ENCODE measurements at regions not wholly inside any gene's neighbourhood (a gene's known extent, or its start where the extent isn't known, plus 50 kb on each side); places are given as distances from the start of the nearest gene placed in this dataset.

DNA sequence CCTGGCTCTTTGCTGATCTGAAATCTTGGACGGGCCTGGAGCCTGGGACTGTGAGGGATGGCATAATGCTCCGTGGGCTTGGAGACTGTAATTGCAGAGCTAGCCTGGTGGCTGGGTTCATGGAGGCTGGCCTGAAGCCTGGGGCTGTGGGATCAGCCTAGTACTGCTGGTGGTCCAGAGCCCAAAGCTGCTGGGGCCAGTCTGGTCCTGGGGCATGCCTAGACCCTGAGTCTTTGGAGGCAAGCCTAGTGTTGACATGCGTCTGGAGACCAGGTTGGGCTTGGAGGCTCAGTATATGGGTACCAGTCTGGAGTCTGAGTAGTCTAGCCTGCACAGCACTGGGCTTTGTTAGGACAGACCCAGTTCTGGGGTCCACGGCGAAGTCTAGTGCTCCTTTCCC is 172.0 kb upstream of the ZC4H2 start:
- Histone ChIP-seq H3K18ac (ENCODE audit: low read depth in 1 of 2, low read length in 2 of 2) (no peak overlapping the region), H3K4ac (ENCODE audit: low read depth in 1 of 2, low read length in 2 of 2) (no peak overlapping the region), H3K27ac (ENCODE audit: low read length, poor library complexity, severe bottlenecking) (no peak overlapping the region), H4K91ac (ENCODE audit: low read length) (no peak overlapping the region), H4K8ac (ENCODE audit: low read length) (no peak overlapping the region), H2AFZ (ENCODE audit: low read depth, low read length) (no peak overlapping the region), H3K9ac (ENCODE audit: low read length) (no peak overlapping the region), H2BK5ac (ENCODE audit: low read depth, low read length, poor library complexity, severe bottlenecking) (no peak overlapping the region), H2AK5ac (ENCODE audit: low read length, severe bottlenecking) (no peak overlapping the region), H2BK120ac (ENCODE audit: low read depth, low read length) (no peak overlapping the region), H3K4me1 (ENCODE audit: control insufficient read depth, insufficient read depth, low read depth, low read length) (no peaks in the 10 kb centered on the region), H2BK15ac (ENCODE audit: low read depth, poor library complexity, severe bottlenecking) (no peak overlapping the region), H3K4me3 (ENCODE audit: insufficient read depth in 1 of 2, low read depth in 1 of 2, low read length in 2 of 2) (no peak overlapping the region), H2BK12ac (ENCODE audit: low read length in 2 of 2) (no peak overlapping the region), H3K79me1 (replicated peaks; ENCODE audit: low read length, poor library complexity, severe bottlenecking) (no peaks in the 10 kb centered on the region), H3K27me3 (ENCODE audit: control insufficient read depth in 1 of 2, insufficient read depth in 1 of 2, low read length in 2 of 2) (no peaks in the 10 kb centered on the region), H3K14ac (ENCODE audit: low read length in 2 of 2) (no peak overlapping the region), H3K4me2 (ENCODE audit: low read length, poor library complexity, severe bottlenecking) (no peak overlapping the region), H3K36me3 (ENCODE audit: control insufficient read depth in 1 of 2, insufficient read depth in 2 of 2, low read depth in 1 of 2, low read length in 2 of 2) (no peaks in the 10 kb centered on the region), H3K9me3 (ENCODE audit: control insufficient read depth, low read length) (peaks cover 28% of the 10 kb centered on the region), H3K23ac (ENCODE audit: low read length in 2 of 2) (no peak overlapping the region)
- WGBS = 73% methylated on average over 2 of the region's 5 CpGs
- no peak for DNase-seq

DNA sequence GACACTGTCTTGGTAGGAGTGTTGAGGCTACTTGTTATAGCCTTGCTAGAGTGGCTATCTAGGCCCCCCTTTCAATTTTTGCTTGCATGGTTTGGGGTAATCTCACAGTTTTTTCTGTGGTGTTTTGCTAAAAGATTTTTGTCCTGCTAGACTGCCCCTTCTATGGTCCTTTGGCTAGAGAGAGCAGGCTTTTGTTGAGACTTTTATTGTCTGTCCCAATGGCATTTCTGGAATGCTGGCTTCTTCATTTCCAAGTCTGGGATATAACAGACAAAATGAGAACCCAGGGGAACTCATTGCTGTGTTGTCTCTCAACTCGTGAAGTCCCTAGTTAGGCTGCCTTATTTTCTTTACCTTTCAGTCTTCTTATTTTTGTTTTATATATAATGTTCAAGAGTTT is 160.2 kb upstream of the ZC4H2 start:
- Histone ChIP-seq H4K91ac (ENCODE audit: low read length) (no peak overlapping the region), H2AFZ (ENCODE audit: low read depth, low read length) (no peak overlapping the region), H3K4me1 (ENCODE audit: control insufficient read depth, insufficient read depth, low read depth, low read length) (no peaks in the 10 kb centered on the region), H3K4me3 (ENCODE audit: insufficient read depth in 1 of 2, low read depth in 1 of 2, low read length in 2 of 2) (no peak overlapping the region), H3K4ac (ENCODE audit: low read depth in 1 of 2, low read length in 2 of 2) (no peak overlapping the region), H2BK5ac (ENCODE audit: low read depth, low read length, poor library complexity, severe bottlenecking) (no peak overlapping the region), H4K8ac (ENCODE audit: low read length) (no peak overlapping the region), H2BK12ac (ENCODE audit: low read length in 2 of 2) (no peak overlapping the region), H3K23ac (ENCODE audit: low read length in 2 of 2) (no peak overlapping the region), H3K36me3 (ENCODE audit: control insufficient read depth in 1 of 2, insufficient read depth in 2 of 2, low read depth in 1 of 2, low read length in 2 of 2) (no peaks in the 10 kb centered on the region), H2BK15ac (ENCODE audit: low read depth, poor library complexity, severe bottlenecking) (no peak overlapping the region), H3K9me3 (ENCODE audit: control insufficient read depth, low read length) (peaks cover 10% of the 10 kb centered on the region), H2AK5ac (ENCODE audit: low read length, severe bottlenecking) (no peak overlapping the region), H3K79me1 (replicated peaks; ENCODE audit: low read length, poor library complexity, severe bottlenecking) (no peaks in the 10 kb centered on the region), H3K18ac (ENCODE audit: low read depth in 1 of 2, low read length in 2 of 2) (no peak overlapping the region), H3K27me3 (ENCODE audit: control insufficient read depth in 1 of 2, insufficient read depth in 1 of 2, low read length in 2 of 2) (no peaks in the 10 kb centered on the region), H3K27ac (ENCODE audit: low read length, poor library complexity, severe bottlenecking) (no peak overlapping the region), H3K9ac (ENCODE audit: low read length) (no peak overlapping the region), H2BK120ac (ENCODE audit: low read depth, low read length) (no peak overlapping the region), H3K14ac (ENCODE audit: low read length in 2 of 2) (no peak overlapping the region), H3K4me2 (ENCODE audit: low read length, poor library complexity, severe bottlenecking) (no peak overlapping the region)
- DNase-seq = no peak
- no CpG with 5 or more reads among the region's 1 CpG for WGBS

DNA sequence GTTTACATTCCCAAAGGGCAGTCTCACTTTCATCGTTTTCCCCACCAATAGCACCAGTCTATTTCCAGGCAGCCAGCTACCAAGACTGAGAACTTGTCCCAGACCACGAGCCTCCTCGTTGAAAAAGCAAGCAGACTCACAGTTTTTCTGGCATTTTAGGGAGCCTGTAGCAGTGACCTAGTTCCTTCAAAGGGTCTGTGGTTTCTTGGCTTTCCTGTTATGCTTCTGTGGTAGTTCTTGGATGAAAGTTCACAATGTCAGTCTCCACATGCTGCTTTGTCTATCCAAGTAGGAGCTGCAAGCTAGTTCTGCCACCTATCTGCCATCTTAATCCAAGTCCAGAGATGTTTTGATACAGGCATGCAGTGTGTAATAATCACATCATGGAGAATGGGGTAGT is 151.6 kb upstream of the ZC4H2 start:
- Histone ChIP-seq H3K14ac (ENCODE audit: low read length in 2 of 2) (no peak overlapping the region), H2BK12ac (ENCODE audit: low read length in 2 of 2) (no peak overlapping the region)
- 73% methylated on average over 3 of the region's 3 CpGs for WGBS

DNA sequence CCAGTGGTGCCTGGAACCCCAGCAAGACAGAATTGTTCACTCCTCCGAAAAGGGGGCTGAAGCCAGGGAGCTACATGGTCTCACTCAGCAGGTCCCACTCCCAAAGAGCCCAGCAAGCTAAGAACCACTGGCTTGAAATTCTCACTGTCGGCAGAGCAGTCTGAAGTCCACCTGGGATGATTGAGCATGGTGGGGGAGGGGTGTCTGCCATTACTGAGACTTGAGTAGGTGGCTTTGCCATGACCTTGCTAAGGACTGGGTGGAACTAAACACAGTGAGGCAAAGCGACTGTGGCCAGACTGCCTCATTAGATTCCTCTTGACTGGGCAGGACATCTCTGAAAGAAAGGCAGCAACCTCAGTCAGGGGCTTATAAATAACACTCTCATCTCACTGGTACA is 122.6 kb upstream of the ZC4H2 start:
- Histone ChIP-seq H2AK5ac (ENCODE audit: low read length, severe bottlenecking) (no peak overlapping the region), H2BK5ac (ENCODE audit: low read depth, low read length, poor library complexity, severe bottlenecking) (no peak overlapping the region), H3K27ac (ENCODE audit: low read length, poor library complexity, severe bottlenecking) (no peak overlapping the region), H3K14ac (ENCODE audit: low read length in 2 of 2) (no peak overlapping the region), H3K36me3 (ENCODE audit: control insufficient read depth in 1 of 2, insufficient read depth in 2 of 2, low read depth in 1 of 2, low read length in 2 of 2) (no peaks in the 10 kb centered on the region), H3K23ac (ENCODE audit: low read length in 2 of 2) (no peak overlapping the region), H4K8ac (ENCODE audit: low read length) (no peak overlapping the region), H2AFZ (ENCODE audit: low read depth, low read length) (no peak overlapping the region), H3K27me3 (ENCODE audit: control insufficient read depth in 1 of 2, insufficient read depth in 1 of 2, low read length in 2 of 2) (no peaks in the 10 kb centered on the region), H3K18ac (ENCODE audit: low read depth in 1 of 2, low read length in 2 of 2) (no peak overlapping the region), H2BK120ac (ENCODE audit: low read depth, low read length) (no peak overlapping the region), H3K9me3 (ENCODE audit: control insufficient read depth, low read length) (peaks cover 17% of the 10 kb centered on the region), H3K4me1 (ENCODE audit: control insufficient read depth, insufficient read depth, low read depth, low read length) (no peaks in the 10 kb centered on the region), H3K79me1 (replicated peaks; ENCODE audit: low read length, poor library complexity, severe bottlenecking) (no peaks in the 10 kb centered on the region), H3K4me2 (ENCODE audit: low read length, poor library complexity, severe bottlenecking) (no peak overlapping the region), H4K91ac (ENCODE audit: low read length) (no peak overlapping the region), H2BK15ac (ENCODE audit: low read depth, poor library complexity, severe bottlenecking) (no peak overlapping the region), H2BK12ac (ENCODE audit: low read length in 2 of 2) (no peak overlapping the region), H3K4ac (ENCODE audit: low read depth in 1 of 2, low read length in 2 of 2) (no peak overlapping the region), H3K4me3 (ENCODE audit: insufficient read depth in 1 of 2, low read depth in 1 of 2, low read length in 2 of 2) (no peak overlapping the region), H3K9ac (ENCODE audit: low read length) (no peak overlapping the region)
- DNase-seq = no peak
- WGBS = 86% methylated on average over 2 of the region's 3 CpGs

More for the DNA sequence above, 151.6 kb upstream of the ZC4H2 start:
- Histone ChIP-seq H3K27me3 (ENCODE audit: control insufficient read depth in 1 of 2, insufficient read depth in 1 of 2, low read length in 2 of 2) (no peaks in the 10 kb centered on the region), H2BK15ac (ENCODE audit: low read depth, poor library complexity, severe bottlenecking) (no peak overlapping the region), H3K27ac (ENCODE audit: low read length, poor library complexity, severe bottlenecking) (no peak overlapping the region), H4K8ac (ENCODE audit: low read length) (no peak overlapping the region), H3K4me2 (ENCODE audit: low read length, poor library complexity, severe bottlenecking) (no peak overlapping the region), H4K91ac (ENCODE audit: low read length) (no peak overlapping the region), H2AFZ (ENCODE audit: low read depth, low read length) (no peak overlapping the region), H2BK5ac (ENCODE audit: low read depth, low read length, poor library complexity, severe bottlenecking) (no peak overlapping the region), H2BK120ac (ENCODE audit: low read depth, low read length) (no peak overlapping the region), H3K23ac (ENCODE audit: low read length in 2 of 2) (no peak overlapping the region), H3K4ac (ENCODE audit: low read depth in 1 of 2, low read length in 2 of 2) (no peak overlapping the region), H3K9me3 (ENCODE audit: control insufficient read depth, low read length) (peaks cover 37% of the 10 kb centered on the region), H3K79me1 (replicated peaks; ENCODE audit: low read length, poor library complexity, severe bottlenecking) (no peaks in the 10 kb centered on the region), H3K18ac (ENCODE audit: low read depth in 1 of 2, low read length in 2 of 2) (no peak overlapping the region), H3K9ac (ENCODE audit: low read length) (no peak overlapping the region), H2AK5ac (ENCODE audit: low read length, severe bottlenecking) (no peak overlapping the region), H3K4me1 (ENCODE audit: control insufficient read depth, insufficient read depth, low read depth, low read length) (no peaks in the 10 kb centered on the region), H3K4me3 (ENCODE audit: insufficient read depth in 1 of 2, low read depth in 1 of 2, low read length in 2 of 2) (no peak overlapping the region), H3K36me3 (ENCODE audit: control insufficient read depth in 1 of 2, insufficient read depth in 2 of 2, low read depth in 1 of 2, low read length in 2 of 2) (no peaks in the 10 kb centered on the region)
- no peak for DNase-seq
